ENCODE measurements at regions not wholly inside any gene's neighbourhood (a gene's known extent, or its start where the extent isn't known, plus 50 kb on each side); places are given as distances from the start of the nearest gene placed in this dataset.

GRCh38 chr2:150778828-150779227, 291.4 kb upstream of the RND3 start:
- TF ChIP-seq CTCF (IDR thresholded peaks at IDR 0.05) (no peak), POLR2A (IDR thresholded peaks at IDR 0.05) (no peak)

Measured in testis (tissue), 2 donors.